SK-N-DZ (cell line): ENCODE measurements at regions not wholly inside any gene's neighbourhood (a gene's known extent, or its start where the extent isn't known, plus 50 kb on each side); places are given as distances from the start of the nearest gene placed in this dataset.

Experiments
- DNase-seq: peaks from one replicate; pipeline ENCODE4 v3.0.0-alpha.2; 2015; ENCODE audit warnings: low spot score

GRCh38 chr11:70521475-70522308, 123.4 kb downstream of the CTTN start:
- DNase-seq: no peak

DNA sequence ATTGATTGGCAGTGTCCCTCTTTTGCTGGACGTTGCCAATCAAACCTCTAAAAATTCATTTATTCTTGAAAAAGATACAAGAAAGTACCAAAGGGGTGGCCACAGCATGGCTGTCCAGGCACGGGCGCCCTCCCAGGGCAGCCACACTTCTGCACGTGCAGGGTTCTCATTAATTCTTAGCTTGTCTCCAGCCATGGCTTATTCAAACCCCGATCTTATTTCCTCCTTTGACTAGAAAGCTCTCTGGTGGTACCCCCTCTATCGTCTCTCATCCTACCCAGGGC, 123.9 kb downstream of the CTTN start:
- DNase-seq: no peak

DNA sequence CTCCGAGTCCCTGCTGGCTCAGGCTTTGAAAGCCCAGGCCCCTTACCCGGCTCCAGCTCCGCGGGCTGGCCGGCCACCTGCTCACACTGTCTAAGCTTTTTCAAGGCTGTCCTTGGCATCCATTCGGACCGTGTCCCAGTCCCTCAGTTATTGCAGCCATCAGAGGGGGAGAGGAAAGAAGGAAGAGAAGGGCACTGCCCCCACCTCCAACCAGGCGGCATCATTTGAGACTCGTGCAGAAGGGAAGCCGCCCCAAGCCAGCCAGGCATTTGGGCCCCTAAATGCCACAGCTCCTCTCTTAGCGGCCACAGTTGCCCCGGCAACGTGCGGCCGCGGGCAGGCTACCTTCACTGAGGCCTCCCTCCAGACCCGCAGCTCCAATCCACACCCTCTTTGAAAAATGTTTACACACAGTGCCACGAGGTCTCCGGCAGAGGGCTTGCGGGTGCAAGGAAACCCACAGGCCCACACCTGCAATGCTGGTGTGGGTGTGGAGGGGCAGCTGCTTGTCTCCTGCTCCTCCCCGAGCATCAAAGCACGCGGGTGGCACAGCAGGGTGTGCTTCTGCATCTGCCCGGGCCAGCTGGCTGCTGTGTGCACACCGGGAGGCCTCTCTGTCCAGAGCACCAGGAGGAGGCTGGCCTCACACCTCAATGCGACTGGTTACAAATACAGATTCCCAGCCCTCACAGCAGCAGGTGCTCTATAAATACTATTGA, 124.4 kb downstream of the CTTN start:
- DNase-seq: no peak

GRCh38 chr11:70523384-70524095, 125.2 kb downstream of the CTTN start:
- no peak for DNase-seq

- DNase-seq: peak; percentile 41
Measured at GRCh38 chr11:70524096-70524922, 126.0 kb downstream of the CTTN start.

DNA sequence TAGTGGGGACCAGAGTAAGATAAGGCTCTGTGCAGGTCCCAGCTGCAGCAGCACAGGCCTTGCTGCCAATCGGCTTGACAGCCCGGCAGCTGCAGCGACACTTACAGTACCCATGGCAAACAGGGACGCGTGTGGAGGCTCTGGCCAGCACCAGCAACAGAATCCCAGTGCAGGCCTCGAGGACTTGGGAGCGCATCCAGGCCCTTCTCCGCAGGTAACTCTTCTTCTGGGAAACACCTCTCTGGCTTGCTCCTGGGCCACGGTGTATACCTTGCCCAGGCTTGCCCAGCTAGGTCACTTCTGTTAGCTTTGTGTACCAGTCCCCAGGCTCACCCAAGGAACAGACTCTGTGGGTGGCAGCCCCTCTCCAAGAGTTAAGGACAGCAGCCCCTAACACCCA, 126.7 kb downstream of the CTTN start:
- no peak for DNase-seq

GRCh38 chr11:70525466-70525865, 127.1 kb downstream of the CTTN start:
- no peak for DNase-seq

DNA sequence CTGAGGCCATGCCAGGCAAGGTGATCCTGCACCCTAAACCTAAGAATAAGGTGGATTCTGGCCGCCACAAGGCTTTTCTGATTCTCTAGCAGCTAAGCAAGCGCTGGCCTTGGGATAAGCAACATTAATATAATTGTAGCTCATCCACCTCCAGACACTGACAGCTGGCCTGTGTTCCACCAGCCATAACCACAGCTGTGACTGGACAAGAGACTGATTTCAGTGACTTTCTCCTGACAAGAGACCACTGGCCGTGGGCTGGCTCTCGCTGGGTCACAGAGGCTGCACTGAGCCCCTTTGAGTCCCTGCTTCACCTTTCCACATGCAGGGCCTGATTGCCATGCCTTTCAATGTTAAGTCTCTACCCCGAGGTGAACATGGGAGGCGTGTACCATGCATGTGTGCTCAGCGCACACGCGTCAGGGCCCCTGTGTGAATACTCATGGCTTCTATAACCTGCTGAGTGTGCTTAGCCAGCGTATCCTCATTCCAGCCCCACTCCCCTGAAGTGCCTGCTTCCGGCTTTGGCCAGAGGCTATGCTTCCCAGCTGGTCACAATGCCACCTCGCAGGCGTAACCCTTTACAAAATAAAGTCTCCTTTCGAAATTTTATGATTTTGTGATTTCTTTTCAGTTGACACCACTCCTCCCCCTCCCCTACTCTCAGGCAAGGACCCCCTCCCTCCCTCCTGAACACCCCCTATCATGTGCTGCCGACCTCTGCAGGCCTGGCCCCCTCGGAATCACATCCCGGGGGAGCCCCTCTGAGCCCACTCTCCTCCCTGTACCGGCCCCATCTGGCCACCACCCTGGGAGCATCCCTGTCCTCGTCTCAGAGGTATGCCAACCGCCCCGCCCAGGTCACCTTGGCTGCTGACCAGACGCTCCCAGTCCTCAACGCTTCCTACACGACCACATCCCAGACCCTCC, 128.1 kb downstream of the CTTN start:
- DNase-seq: peak; percentile 31

GRCh38 chr11:70527046-70527395, 128.7 kb downstream of the CTTN start:
- DNase-seq: no peak

GRCh38 chr11:70527429-70528045, 129.2 kb downstream of the CTTN start:
- DNase-seq: no peak

DNA sequence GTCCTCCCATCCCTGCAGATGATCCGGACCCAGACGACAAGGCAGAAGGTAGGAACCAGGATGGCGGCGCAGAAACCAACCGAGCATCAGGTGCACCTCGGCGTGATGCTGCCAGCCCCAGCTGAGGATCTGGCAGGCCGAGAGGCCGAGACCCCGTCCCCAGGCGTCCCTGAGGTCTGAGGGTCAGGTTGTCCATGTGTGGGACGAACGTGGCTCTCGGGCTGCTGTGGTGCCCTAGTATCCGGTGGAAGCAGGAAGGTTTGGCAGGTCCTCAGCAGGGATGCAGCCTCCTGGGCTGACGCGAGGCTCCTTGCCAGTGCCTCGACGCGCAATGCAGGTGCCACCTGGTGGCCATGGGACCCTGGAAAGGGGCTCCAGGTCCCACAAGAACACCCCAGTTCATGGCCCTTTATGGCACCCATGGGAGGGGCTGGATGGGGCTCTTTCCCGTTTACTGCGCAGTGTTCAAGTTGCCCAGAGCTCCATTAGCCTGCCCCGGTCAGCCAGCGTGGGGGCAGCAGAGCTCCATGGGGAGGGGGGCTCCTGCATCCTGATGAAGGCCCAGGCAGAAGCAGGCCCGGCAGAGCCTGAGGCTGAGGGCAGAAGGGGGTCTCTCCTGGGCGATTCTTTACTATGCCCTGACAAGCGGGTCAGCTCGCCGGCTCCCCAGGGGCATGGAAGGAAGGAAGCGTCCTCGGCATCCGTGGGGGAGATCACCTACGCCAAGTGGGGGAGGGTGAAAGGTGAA, 129.9 kb downstream of the CTTN start:
- DNase-seq: no peak

GRCh38 chr11:70528794-70529580, 130.7 kb downstream of the CTTN start:
- DNase-seq: no peak

DNA sequence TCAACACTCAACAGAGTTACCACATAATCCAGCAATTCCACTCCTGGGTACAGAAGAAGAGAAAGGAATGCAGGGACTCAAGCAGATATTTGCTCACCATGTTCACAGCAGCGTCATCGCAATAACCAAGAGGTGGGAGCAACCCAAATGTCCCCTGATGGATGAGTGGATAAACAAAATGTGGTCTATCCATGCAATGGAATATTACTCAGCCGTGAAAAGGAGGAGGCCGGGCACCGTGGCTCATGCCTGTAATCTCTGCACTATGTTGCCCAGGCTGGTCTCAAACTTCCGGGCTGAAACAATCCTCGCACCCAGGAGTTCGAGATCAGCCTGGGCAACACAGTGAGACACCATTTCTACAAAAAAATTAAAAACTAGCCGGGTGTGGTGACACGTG, 131.7 kb downstream of the CTTN start:
- no peak for DNase-seq

DNA sequence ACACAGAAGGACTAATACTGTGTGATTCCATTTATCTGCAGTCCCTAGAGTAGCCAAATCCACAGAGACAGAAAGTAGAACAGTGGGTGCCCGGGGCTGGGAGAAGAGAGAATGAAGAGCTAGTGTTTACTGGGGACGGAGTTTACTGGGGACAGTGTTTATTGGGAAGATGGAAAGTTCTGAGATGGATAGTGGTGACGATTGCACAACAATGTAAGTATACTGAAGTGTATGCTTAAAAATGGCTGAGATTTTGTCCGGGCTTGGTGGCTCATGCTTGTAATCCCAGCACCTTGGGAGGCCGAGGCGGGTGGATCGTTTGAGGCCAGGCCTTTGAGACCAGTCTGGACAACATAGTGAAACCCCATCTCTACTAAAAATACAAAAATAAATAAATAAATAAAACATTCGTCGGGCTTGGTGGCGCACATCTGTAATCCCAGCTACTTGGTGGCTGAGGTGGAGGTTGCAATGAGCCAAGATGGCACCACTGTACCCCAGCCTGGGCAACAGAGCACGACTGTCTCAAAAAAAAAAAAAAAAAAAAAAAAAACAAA, 132.4 kb downstream of the CTTN start:
- no peak for DNase-seq

GRCh38 chr11:70531281-70532065, 133.1 kb downstream of the CTTN start:
- no peak for DNase-seq

DNA sequence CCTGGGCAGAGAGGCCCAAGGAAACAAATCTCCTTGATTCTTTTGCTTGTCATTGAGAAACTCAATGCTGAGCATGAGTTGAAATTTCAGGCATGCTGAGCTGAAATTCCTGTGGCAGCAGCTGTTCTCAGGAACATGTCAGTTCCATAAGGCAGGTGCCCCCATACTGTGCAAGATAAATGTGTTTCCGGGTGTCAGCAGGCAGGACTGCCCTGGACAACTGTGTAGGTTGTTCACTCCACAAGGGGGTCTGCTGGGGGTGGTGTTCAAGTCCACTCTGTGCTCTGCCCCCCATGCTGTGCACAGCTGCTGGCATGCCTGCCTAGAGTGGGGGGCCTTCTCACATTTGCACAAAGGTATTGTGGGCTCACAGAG, 133.7 kb downstream of the CTTN start:
- no peak for DNase-seq

DNA sequence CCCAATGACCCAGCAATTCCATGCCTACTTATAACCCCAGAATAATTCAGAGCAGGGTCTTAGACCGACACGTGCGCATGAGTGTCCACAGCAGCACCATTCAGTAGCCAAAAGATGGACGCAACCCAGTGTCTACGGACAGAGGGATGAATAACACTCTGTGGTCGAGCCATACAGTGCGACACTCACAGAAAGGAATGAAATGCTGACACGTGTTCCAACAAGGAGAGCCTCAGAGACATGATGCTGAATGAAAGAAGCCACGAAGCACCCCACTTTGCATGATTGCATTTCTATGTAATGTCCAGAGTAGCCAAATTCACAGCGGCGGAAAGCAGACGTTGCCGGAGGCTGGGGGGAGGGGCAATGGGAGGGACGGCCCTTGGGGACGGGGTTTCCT, 134.4 kb downstream of the CTTN start:
- no peak for DNase-seq
